DMS79 (cell line): ENCODE measurements at regions not wholly inside any gene's neighbourhood (a gene's known extent, or its start where the extent isn't known, plus 50 kb on each side); places are given as distances from the start of the nearest gene placed in this dataset.
"Not testable (repeated sequence)": the region's sequence is repeated elsewhere in the genome, so short reads cannot be mapped to it uniquely, and the experiment has no call there.

ENCODE experiments used
- DNase-seq: peaks from one replicate; lab custom pipeline; 2025; lab: John Stamatoyannopoulos, UW

- DNase-seq: no peak
Measured at GRCh38 chr5:154653418-154653763, 101.8 kb upstream of the LARP1 start.

GRCh38 chr5:154652746-154653417 is 102.3 kb upstream of the LARP1 start:
- no peak for DNase-seq

GRCh38 chr5:154651795-154652194 is 103.4 kb upstream of the LARP1 start:
- not testable (repeated sequence) for DNase-seq

- DNase-seq: no peak
Measured at GRCh38 chr5:154648706-154649105, 106.5 kb upstream of the LARP1 start.

- DNase-seq: no peak
Measured at GRCh38 chr5:154648229-154648628, 106.9 kb upstream of the LARP1 start.

GRCh38 chr5:154647761-154648145 is 107.4 kb upstream of the LARP1 start:
- DNase-seq: no peak

GRCh38 chr5:154647114-154647760 is 107.9 kb upstream of the LARP1 start:
- DNase-seq: no peak

GRCh38 chr5:154646745-154647113 is 108.4 kb upstream of the LARP1 start:
- DNase-seq: no peak

GRCh38 chr5:154644745-154645411 is 110.3 kb upstream of the LARP1 start:
- DNase-seq: no peak

GRCh38 chr5:154642499-154643245 is 112.5 kb upstream of the LARP1 start:
- no peak for DNase-seq

- DNase-seq: not testable (repeated sequence)
Measured at GRCh38 chr5:154640213-154640831, 114.9 kb upstream of the LARP1 start.

- DNase-seq: not testable (repeated sequence)
Measured at GRCh38 chr5:154636786-154637185, 118.4 kb upstream of the LARP1 start.

GRCh38 chr5:154636271-154636670 is 118.9 kb upstream of the LARP1 start:
- DNase-seq: not testable (repeated sequence)

- not testable (repeated sequence) for DNase-seq
Measured at GRCh38 chr5:154633744-154634143, 121.4 kb upstream of the LARP1 start.

- DNase-seq: no peak
Measured at GRCh38 chr5:154631141-154631540, 124.0 kb upstream of the LARP1 start.

- DNase-seq: no peak
Measured at GRCh38 chr5:154630410-154630809, 124.8 kb upstream of the LARP1 start.

- no peak for DNase-seq
Measured at GRCh38 chr5:154628685-154629084, 126.5 kb upstream of the LARP1 start.

- DNase-seq: no peak
Measured at GRCh38 chr5:154627698-154628678, 127.2 kb upstream of the LARP1 start.

- no peak for DNase-seq
Measured at GRCh38 chr5:154626876-154627557, 128.2 kb upstream of the LARP1 start.

- DNase-seq: no peak
Measured at GRCh38 chr5:154625031-154625430, 130.1 kb upstream of the LARP1 start.
